ENCODE measurements at regions not wholly inside any gene's neighbourhood (a gene's known extent, or its start where the extent isn't known, plus 50 kb on each side); places are given as distances from the start of the nearest gene placed in this dataset.

DNA sequence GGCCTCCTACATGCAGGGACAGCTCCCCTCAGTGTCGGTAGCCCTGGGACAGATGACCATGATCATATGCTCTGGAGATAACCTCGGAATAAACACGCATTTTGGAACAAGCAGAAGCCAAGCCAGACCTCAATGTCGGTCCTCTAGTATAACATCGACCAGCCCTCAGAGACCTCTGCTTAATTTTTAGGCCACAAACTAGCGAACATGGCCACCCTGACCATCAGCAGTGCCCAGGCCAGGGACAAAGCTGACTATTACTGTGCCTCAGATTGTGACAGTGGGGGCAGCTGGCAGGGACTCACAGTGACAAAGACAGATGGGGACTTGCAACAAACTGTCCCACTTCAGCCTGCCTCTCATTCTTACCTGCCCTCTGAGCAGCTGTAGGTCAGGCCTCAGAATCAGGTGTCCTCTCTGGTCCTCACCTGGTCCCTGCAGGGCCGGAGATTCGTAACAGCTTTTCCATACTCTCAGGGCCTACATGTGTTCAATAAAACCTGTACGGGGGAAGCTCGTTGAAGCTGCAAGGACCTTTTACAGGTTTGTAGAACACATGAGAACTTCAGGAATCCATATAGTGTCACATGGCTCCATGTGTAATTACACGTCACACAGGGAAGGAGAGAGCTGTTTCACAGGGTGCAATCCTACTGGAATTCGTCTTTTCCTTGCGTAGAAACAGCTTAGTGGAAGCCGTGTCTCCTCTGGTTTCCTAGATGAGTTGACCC is 72.8 kb upstream of the IGLL5 start:
- TF ChIP-seq, protein P1, sequence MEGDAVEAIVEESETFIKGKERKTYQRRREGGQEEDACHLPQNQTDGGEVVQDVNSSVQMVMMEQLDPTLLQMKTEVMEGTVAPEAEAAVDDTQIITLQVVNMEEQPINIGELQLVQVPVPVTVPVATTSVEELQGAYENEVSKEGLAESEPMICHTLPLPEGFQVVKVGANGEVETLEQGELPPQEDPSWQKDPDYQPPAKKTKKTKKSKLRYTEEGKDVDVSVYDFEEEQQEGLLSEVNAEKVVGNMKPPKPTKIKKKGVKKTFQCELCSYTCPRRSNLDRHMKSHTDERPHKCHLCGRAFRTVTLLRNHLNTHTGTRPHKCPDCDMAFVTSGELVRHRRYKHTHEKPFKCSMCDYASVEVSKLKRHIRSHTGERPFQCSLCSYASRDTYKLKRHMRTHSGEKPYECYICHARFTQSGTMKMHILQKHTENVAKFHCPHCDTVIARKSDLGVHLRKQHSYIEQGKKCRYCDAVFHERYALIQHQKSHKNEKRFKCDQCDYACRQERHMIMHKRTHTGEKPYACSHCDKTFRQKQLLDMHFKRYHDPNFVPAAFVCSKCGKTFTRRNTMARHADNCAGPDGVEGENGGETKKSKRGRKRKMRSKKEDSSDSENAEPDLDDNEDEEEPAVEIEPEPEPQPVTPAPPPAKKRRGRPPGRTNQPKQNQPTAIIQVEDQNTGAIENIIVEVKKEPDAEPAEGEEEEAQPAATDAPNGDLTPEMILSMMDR (IDR thresholded peaks at IDR 0.05; ENCODE audit: extremely low read depth, insufficient read depth, missing control alignments), result no peak
- no peak for DNase-seq (ENCODE audit: low spot score)
- in situ Hi-C loops (cut with MboI; ENCODE audit: low pct_unique_long_range_greater_than_20kb, low sequenced_read_pairs, unreplicated experiment), result no loop called here

DNA sequence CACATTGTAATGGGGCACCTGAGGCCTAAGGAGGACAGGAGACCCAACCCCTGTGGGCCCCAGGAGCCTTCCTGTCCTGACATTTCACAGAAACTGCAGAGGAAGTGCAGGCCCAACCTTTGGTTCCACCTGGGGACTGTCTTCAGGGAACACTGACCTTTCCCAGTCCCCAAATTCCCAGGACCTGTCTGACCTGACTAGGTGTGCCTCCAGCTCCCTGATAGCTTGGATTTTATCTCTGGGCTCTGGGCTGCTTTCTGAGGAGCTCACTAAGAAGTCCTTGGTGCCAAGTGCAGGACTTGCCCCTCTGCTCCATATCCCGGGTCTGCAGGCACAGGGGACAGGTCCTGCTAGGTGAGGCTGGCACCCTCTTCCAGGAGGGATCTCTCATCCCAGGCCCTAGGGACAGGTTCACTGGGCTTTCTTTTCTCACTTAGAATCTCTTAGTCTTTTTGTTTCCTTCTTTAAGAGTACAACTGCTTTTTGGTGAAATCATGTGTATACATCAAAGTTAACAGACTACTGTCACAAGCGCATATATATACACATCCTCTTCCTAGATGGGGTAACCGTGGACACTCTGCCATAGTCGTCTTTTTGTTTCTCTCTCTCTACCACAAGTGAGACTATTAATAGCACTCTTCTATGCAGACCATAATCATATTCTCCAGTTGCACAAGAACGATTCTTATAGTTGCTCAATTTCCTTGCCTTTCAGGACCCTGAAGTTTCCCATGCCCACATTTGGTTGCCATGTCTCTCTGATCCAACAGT is 72.0 kb upstream of the IGLL5 start:
- no peak for DNase-seq (ENCODE audit: low spot score)
- in situ Hi-C loops (cut with MboI; ENCODE audit: low pct_unique_long_range_greater_than_20kb, low sequenced_read_pairs, unreplicated experiment), result no loop called here
- TF ChIP-seq, protein P1 (IDR thresholded peaks at IDR 0.05; ENCODE audit: extremely low read depth, insufficient read depth, missing control alignments), result no peak

DNA sequence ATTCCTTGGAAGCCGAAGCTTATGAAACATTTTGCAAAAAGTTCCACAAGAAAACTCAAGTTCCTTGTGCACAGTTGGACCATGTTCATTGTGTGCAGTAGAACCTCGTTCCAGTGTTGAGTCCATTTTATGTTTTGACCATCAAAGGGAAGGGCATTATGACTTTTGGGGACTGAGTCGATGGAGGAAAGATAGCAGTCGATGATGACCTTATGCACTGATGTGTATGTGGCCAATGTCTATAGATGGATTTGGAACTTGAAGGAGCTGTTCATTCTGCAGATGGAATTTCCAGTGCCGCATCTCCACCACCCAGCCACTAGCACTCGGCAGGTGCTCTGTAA is 71.5 kb upstream of the IGLL5 start:
- TF ChIP-seq, protein P1 (IDR thresholded peaks at IDR 0.05; ENCODE audit: extremely low read depth, insufficient read depth, missing control alignments), result no peak
- in situ Hi-C loops (cut with MboI; ENCODE audit: low pct_unique_long_range_greater_than_20kb, low sequenced_read_pairs, unreplicated experiment), result no loop called here
- DNase-seq (ENCODE audit: low spot score), result no peak

DNA sequence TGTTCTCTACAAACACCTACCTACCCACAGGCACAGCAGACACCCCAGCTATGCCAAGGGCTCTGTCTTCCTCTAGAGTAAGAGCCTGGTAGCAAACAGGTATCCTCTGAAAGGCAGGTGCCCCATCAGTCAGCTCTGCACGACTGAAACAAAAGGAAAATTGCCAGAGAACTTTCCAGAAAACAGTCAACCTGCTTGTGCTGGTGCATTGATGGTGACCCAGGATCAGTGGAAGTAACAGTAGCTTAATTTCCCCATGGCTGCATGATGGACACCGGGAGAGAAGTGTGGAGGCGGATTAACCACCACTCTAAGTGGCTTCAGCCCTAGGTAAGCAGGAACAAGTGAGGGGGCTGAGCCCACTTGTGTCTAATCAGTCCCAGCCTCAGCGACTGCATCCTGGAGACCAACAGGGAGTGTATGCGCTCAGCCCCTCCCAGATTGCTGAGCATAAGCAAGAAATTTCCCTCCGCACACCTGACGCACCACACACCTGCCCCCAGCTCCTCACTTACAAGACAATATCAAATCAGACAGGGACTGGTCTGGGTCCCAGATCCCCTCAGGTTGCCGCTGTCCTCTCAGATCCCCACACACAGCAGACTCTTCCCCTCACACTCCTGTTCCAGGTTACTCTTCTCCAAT is 70.7 kb upstream of the IGLL5 start:
- DNase-seq (ENCODE audit: low spot score), result no peak
- TF ChIP-seq, protein P1 (IDR thresholded peaks at IDR 0.05; ENCODE audit: extremely low read depth, insufficient read depth, missing control alignments), result no peak
- in situ Hi-C loops (cut with MboI; ENCODE audit: low pct_unique_long_range_greater_than_20kb, low sequenced_read_pairs, unreplicated experiment), result no loop called here

DNA sequence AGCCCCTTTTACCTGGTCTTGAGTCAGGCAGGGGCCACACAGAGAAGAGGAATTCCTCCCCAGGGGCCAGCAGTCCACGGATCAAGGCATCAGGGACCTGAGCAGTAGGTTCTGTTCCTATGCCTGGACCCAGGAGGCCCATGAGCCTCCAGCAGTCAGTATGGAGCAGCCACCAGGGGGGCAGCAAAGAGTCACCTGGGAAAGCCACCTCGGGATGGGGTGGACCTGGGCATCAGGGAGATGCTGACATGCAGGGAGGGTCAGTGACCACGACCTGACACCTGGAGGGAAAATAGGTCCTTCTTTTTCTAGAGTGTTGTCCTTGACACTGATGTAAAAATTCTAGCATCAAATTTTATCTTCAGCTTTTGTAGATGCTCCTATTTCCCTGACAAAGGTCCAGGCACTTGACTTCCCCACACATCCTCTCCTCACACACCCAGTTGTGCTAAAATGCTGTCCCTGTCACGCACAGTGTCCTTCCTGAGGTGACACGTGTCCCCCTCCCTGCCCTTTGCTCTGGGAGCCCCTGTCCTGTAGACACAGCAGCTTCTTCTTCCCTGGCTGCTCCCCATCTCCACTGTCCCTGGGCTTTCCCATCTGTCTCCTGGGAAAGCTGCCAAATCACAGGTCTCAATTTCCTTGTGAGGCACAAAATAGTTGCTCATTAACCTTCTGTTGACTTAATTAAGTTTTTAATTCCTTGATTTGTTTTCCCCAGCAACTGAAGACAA is 70.0 kb upstream of the IGLL5 start:
- in situ Hi-C loops (cut with MboI; ENCODE audit: low pct_unique_long_range_greater_than_20kb, low sequenced_read_pairs, unreplicated experiment), result no loop called here
- DNase-seq (ENCODE audit: low spot score), result no peak
- TF ChIP-seq, protein P1 (IDR thresholded peaks at IDR 0.05; ENCODE audit: extremely low read depth, insufficient read depth, missing control alignments), result no peak

DNA sequence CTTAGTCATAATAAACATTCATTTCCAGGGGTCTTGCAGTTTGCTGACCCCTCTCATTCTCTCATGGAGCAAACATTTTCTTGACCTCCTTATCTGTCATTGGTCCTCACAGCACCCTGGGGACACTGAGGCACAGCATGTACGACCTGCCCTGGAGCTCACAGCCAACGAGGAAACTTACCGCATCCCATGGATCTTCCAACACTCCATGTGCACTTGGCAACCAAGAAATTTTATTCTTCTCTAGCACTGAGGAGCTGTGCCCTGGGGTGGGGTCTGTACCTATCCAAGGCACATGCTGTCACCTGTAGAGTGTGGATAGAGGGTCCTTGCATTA is 69.4 kb upstream of the IGLL5 start:
- TF ChIP-seq, protein P1 (IDR thresholded peaks at IDR 0.05; ENCODE audit: extremely low read depth, insufficient read depth, missing control alignments), result no peak
- in situ Hi-C loops (cut with MboI; ENCODE audit: low pct_unique_long_range_greater_than_20kb, low sequenced_read_pairs, unreplicated experiment), result no loop called here
- DNase-seq (ENCODE audit: low spot score), result no peak
